ENCODE measurements at regions not wholly inside any gene's neighbourhood (a gene's known extent, or its start where the extent isn't known, plus 50 kb on each side); places are given as distances from the start of the nearest gene placed in this dataset.

DNA sequence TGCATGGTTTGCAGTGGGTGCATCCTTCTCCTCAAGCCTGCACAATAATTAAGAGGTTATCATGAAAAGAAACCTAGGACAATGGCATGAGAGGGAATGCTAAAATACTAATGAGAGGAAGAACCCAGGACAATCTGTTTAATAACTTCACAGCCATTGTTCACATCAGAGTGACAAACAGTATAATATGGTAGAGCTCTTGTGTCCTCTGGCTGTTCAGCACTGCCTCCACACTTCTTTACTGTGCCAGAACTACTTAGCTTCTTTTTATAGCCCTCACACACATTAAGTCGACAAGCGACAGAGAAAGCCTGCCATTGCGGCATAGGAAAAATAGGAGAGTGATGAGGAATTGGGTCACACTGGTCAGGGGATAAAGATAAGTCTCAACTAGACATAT, 65.0 kb upstream of the MEIS2 start:
- Histone ChIP-seq H3K27me3 (ENCODE audit: control insufficient read depth in 1 of 2, insufficient read depth in 2 of 2, low read length in 2 of 2) (peaks cover 0 to 2% of the 10 kb centered on the region in 2 experiments), H3K36me3 (ENCODE audit: insufficient read depth, low read length) (no peaks in the 10 kb centered on the region), H3K9me3 (ENCODE audit: control insufficient read depth in 1 of 2, insufficient read depth in 1 of 2, low read length in 2 of 2) (no peaks in the 10 kb centered on the region), H3K27ac (ENCODE audit: low read depth in 1 of 2, low read length in 2 of 2) (no peak overlapping the region), H3K4me1 (ENCODE audit: insufficient read depth, low read length) (no peaks in the 10 kb centered on the region), H3K4me3 (ENCODE audit: low read length) (no peak overlapping the region)
- TF ChIP-seq, protein P1, sequence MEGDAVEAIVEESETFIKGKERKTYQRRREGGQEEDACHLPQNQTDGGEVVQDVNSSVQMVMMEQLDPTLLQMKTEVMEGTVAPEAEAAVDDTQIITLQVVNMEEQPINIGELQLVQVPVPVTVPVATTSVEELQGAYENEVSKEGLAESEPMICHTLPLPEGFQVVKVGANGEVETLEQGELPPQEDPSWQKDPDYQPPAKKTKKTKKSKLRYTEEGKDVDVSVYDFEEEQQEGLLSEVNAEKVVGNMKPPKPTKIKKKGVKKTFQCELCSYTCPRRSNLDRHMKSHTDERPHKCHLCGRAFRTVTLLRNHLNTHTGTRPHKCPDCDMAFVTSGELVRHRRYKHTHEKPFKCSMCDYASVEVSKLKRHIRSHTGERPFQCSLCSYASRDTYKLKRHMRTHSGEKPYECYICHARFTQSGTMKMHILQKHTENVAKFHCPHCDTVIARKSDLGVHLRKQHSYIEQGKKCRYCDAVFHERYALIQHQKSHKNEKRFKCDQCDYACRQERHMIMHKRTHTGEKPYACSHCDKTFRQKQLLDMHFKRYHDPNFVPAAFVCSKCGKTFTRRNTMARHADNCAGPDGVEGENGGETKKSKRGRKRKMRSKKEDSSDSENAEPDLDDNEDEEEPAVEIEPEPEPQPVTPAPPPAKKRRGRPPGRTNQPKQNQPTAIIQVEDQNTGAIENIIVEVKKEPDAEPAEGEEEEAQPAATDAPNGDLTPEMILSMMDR (IDR thresholded peaks at IDR 0.05), result no peak
- H3K9me3 Mint-ChIP-seq, result peaks cover 2% of the 10 kb centered on the region
- no peak overlapping the region for H3K27ac Mint-ChIP-seq
- no peaks in the 10 kb centered on the region for H3K27me3 Mint-ChIP-seq
- POLR2A ChIA-PET, result no interaction called here
- ATAC-seq (ENCODE audit: poor library complexity) (no peak), DNase-seq (no peak)
- H3K36me3 Mint-ChIP-seq (ENCODE audit: low read depth), result no peaks in the 10 kb centered on the region
- H3K4me1 Mint-ChIP-seq (ENCODE audit: low read depth), result no peaks in the 10 kb centered on the region
- intact Hi-C loops (cut with DNase I, micrococcal nuclease), result no loop called here
- H3K4me3 Mint-ChIP-seq, result no peak overlapping the region
- CTCF ChIA-PET, result no interaction called here

DNA sequence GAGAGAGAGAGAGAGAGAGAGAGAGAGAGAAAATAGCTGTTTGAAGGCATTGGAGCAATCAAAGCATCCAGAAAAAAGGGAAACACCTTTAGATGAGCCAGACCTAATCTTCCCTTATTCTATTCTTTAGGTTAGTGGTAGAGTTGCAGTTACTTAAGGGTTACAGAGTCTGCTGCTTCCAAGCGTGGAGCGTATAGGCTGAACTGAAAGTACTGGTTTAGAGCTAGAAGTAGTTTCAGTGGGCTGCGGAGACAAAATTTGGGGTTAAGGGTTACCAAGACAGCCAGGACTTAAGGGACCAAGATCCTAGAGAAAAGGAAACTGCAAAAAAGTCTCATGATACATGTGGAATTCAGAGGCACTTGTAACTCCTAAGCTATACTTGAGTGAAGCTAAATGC, 66.1 kb upstream of the MEIS2 start:
- Histone ChIP-seq H3K4me1 (ENCODE audit: insufficient read depth, low read length) (no peaks in the 10 kb centered on the region), H3K27ac (ENCODE audit: low read depth in 1 of 2, low read length in 2 of 2) (no peak overlapping the region), H3K27me3 (ENCODE audit: control insufficient read depth in 1 of 2, insufficient read depth in 2 of 2, low read length in 2 of 2) (peaks cover 0 to 2% of the 10 kb centered on the region in 2 experiments), H3K9me3 (ENCODE audit: control insufficient read depth in 1 of 2, insufficient read depth in 1 of 2, low read length in 2 of 2) (no peaks in the 10 kb centered on the region), H3K4me3 (ENCODE audit: low read length) (no peak overlapping the region), H3K36me3 (ENCODE audit: insufficient read depth, low read length) (no peaks in the 10 kb centered on the region)
- intact Hi-C loops (cut with DNase I, micrococcal nuclease), result no loop called here
- Mint-ChIP-seq H3K27ac (no peak overlapping the region), H3K27me3 (no peaks in the 10 kb centered on the region), H3K36me3 (ENCODE audit: low read depth) (no peaks in the 10 kb centered on the region), H3K9me3 (peaks cover 2% of the 10 kb centered on the region), H3K4me3 (no peak overlapping the region), H3K4me1 (ENCODE audit: low read depth) (no peaks in the 10 kb centered on the region)
- ChIA-PET POLR2A (no interaction called here), CTCF (no interaction called here)
- DNase-seq (no peak), ATAC-seq (ENCODE audit: poor library complexity) (no peak)
- TF ChIP-seq, protein P1 (IDR thresholded peaks at IDR 0.05), result no peak

DNA sequence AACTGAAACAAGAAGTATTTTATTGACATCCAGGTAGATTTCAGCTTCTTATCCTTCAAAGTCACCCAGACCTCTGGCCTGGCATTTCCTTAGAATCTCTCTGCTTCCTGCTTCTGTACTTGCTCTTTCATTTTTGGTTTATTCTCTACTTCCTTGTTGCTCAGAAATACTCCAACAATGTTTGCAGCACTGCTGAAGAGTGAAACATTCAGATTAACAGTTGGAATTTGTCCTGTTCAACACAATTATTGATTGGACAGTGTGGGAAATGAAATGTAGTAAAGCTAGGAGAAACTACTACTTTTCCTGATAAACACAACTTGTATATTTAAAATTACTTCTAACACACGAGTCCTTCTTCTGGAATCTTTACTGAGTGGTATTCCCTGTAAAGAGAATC, 81.0 kb upstream of the MEIS2 start:
- no peaks in the 10 kb centered on the region for H3K4me1 Mint-ChIP-seq (ENCODE audit: low read depth)
- ChIA-PET POLR2A (no interaction called here), CTCF (no interaction called here)
- Histone ChIP-seq H3K9me3 (ENCODE audit: control insufficient read depth in 1 of 2, insufficient read depth in 1 of 2, low read length in 2 of 2) (no peaks in the 10 kb centered on the region), H3K36me3 (ENCODE audit: insufficient read depth, low read length) (no peaks in the 10 kb centered on the region), H3K4me3 (ENCODE audit: low read length) (no peak overlapping the region), H3K27ac (ENCODE audit: low read depth in 1 of 2, low read length in 2 of 2) (no peak overlapping the region), H3K4me1 (ENCODE audit: insufficient read depth, low read length) (no peaks in the 10 kb centered on the region), H3K27me3 (ENCODE audit: control insufficient read depth in 1 of 2, insufficient read depth in 2 of 2, low read length in 2 of 2) (no peaks in the 10 kb centered on the region)
- ATAC-seq (ENCODE audit: poor library complexity) (no peak), DNase-seq (no peak)
- no peaks in the 10 kb centered on the region for H3K27me3 Mint-ChIP-seq
- intact Hi-C loops (cut with DNase I, micrococcal nuclease), result no loop called here
- peaks cover 16% of the 10 kb centered on the region for H3K9me3 Mint-ChIP-seq
- H3K4me3 Mint-ChIP-seq, result no peak overlapping the region
- no peak overlapping the region for H3K27ac Mint-ChIP-seq
- no peaks in the 10 kb centered on the region for H3K36me3 Mint-ChIP-seq (ENCODE audit: low read depth)
- TF ChIP-seq, protein P1 (IDR thresholded peaks at IDR 0.05), result no peak
